ENCODE measurements at regions not wholly inside any gene's neighbourhood (a gene's known extent, or its start where the extent isn't known, plus 50 kb on each side); places are given as distances from the start of the nearest gene placed in this dataset.

- no peak for DNase-seq (ENCODE audit: low spot score)
These were observed 2025.5 kb upstream of the NUDT12 start for GRCh38 chr5:105587963-105588662.

- DNase-seq (ENCODE audit: low spot score), result no peak
These were observed 2019.5 kb upstream of the NUDT12 start for GRCh38 chr5:105581988-105582690.

- no peak for DNase-seq (ENCODE audit: low spot score)
These were observed 2011.0 kb upstream of the NUDT12 start for GRCh38 chr5:105573575-105573974.

GRCh38 chr5:105565531-105565930 lies 2002.9 kb upstream of the NUDT12 start:
- no peak for DNase-seq (ENCODE audit: low spot score)

GRCh38 chr5:105563842-105564241 lies 2001.3 kb upstream of the NUDT12 start:
- no peak for DNase-seq (ENCODE audit: low spot score)

GRCh38 chr5:105554568-105555169 lies 1992.1 kb upstream of the NUDT12 start:
- no peak for DNase-seq (ENCODE audit: low spot score)

- no peak for DNase-seq (ENCODE audit: low spot score)
These were observed 1981.7 kb upstream of the NUDT12 start for GRCh38 chr5:105544300-105544699.

GRCh38 chr5:105536675-105537074 lies 1974.1 kb upstream of the NUDT12 start:
- DNase-seq (ENCODE audit: low spot score), result no peak

- DNase-seq (ENCODE audit: low spot score), result no peak
These were observed 1968.2 kb upstream of the NUDT12 start for GRCh38 chr5:105530716-105531261.

GRCh38 chr5:105529851-105530250 lies 1967.3 kb upstream of the NUDT12 start:
- no peak for DNase-seq (ENCODE audit: low spot score)

- DNase-seq (ENCODE audit: low spot score), result no peak
These were observed 1945.9 kb upstream of the NUDT12 start for GRCh38 chr5:105508519-105508918.

- DNase-seq (ENCODE audit: low spot score), result no peak
These were observed 1944.2 kb upstream of the NUDT12 start for GRCh38 chr5:105506692-105507277.

- DNase-seq (ENCODE audit: low spot score), result no peak
These were observed 1941.4 kb upstream of the NUDT12 start for GRCh38 chr5:105503950-105504349.

- no peak for DNase-seq (ENCODE audit: low spot score)
These were observed 1938.7 kb upstream of the NUDT12 start for GRCh38 chr5:105501315-105501714.

- DNase-seq (ENCODE audit: low spot score), result no peak
These were observed 1912.8 kb upstream of the NUDT12 start for GRCh38 chr5:105475401-105475800.

- DNase-seq (ENCODE audit: low spot score), result no peak
These were observed 1899.8 kb upstream of the NUDT12 start for GRCh38 chr5:105462377-105462776.

- no peak for DNase-seq (ENCODE audit: low spot score)
These were observed 1898.1 kb upstream of the NUDT12 start for GRCh38 chr5:105460721-105461120.

- no peak for DNase-seq (ENCODE audit: low spot score)
These were observed 1890.7 kb upstream of the NUDT12 start for GRCh38 chr5:105453216-105453807.

- no peak for DNase-seq (ENCODE audit: low spot score)
These were observed 1885.7 kb upstream of the NUDT12 start for GRCh38 chr5:105448271-105448670.

GRCh38 chr5:105430516-105430915 lies 1867.9 kb upstream of the NUDT12 start:
- DNase-seq (ENCODE audit: low spot score), result no peak

GRCh38 chr5:105428451-105429380 lies 1866.1 kb upstream of the NUDT12 start:
- DNase-seq (ENCODE audit: low spot score), result no peak

Measured in CD4-positive, alpha-beta T cell treated with Interleukin-6 at 100 ng/mL for 8 hours (primary cell).